Ovary (tissue), 7 donors: ENCODE measurements at regions not wholly inside any gene's neighbourhood (a gene's known extent, or its start where the extent isn't known, plus 50 kb on each side); places are given as distances from the start of the nearest gene placed in this dataset.

Experiments used
- DNase-seq, 5 donors: peaks; one replicate each; pipeline ENCODE4 v3.0.0-alpha.2; 2019 to 2020
- H3K27ac ChIP-seq, 2 donors: fragments of 200-600 bp; one replicate each; pipeline versions ENCODE4 v1.5.1 to v1.8.0; 2019 to 2022
- H3K27me3 ChIP-seq: fragments of 200-600 bp; one replicate; pipeline ENCODE4 v1.8.0; 2022
- H3K36me3 ChIP-seq: fragments of 200-600 bp; sonication (generic); one replicate; pipeline ENCODE4 v1.5.1; 2019
- H3K4me1 ChIP-seq: one replicate; pipeline ENCODE4 v1.8.1; 2013; ENCODE audit warnings: mild to moderate bottlenecking, moderate library complexity; ENCODE audit not compliant: insufficient read depth
- H3K4me3 ChIP-seq: fragments of 200-600 bp; sonication (generic); one replicate; pipeline ENCODE4 v1.5.1; 2017
- H3K9me3 ChIP-seq, 2 donors: fragments of 200-600 bp in 1 of 2; sonication (generic) in 1 of 2; one replicate each; pipeline versions ENCODE4 v1.5.1 to v1.8.1; 2013 to 2019; ENCODE audit warnings: mild to moderate bottlenecking in 1 of 2, moderate library complexity in 1 of 2
- EP300 ChIP-seq: sonication (generic); formaldehyde crosslinking; IDR thresholded peaks from one replicate; pipeline ENCODE4 v1.6.1; 2017; ENCODE audit warnings: antibody characterized with exemption
- POLR2A ChIP-seq: fragments of 450-650 bp; IDR thresholded peaks from one replicate; pipeline ENCODE4 v1.6.1; 2017; ENCODE audit warnings: antibody characterized with exemption, mild to moderate bottlenecking, moderate library complexity
- WGBS, 3 donors: extraction: QIAGEN DNeasy Blood & Tissue Kit in 1 of 3; methylation state at CpG; one replicate each; pipeline versions ENCODE4 v1.1.5 to v1.1.7; 2013 to 2017; 5-methylcytosine and 5-hydroxymethylcytosine counted together
- intact Hi-C, 4 donors: fragments of 100-400 bp; cut with DNase I; formaldehyde crosslinking; loops; one replicate each; pipeline versions ENCODE4 v1.11.0 to v1.15.1; 2022 to 2023
- TF ChIP-seq, protein P1 (sequence below), 3 donors: fragments of 450-650 bp in 2 of 3; fragments of 200-600 bp in 1 of 3; IDR thresholded peaks; one replicate each; pipeline versions ENCODE4 v1.5.1 to v1.8.0; 2016 to 2022; ENCODE audit warnings: antibody characterized with exemption in 3 of 3, mild to moderate bottlenecking in 1 of 3
- donor health status: DM: no; HTN: no; CAD: no; lungs with moderate emphysema.
- donor health status: DM: no; HTN: no; CAD: no.
- donor health status: Bipolar disorder and iron deficiency.
- donor health status: DM: no; HTN: no; CAD: no.
- donor health status: DM: yes; HTN: yes; CAD: no.

DNA sequence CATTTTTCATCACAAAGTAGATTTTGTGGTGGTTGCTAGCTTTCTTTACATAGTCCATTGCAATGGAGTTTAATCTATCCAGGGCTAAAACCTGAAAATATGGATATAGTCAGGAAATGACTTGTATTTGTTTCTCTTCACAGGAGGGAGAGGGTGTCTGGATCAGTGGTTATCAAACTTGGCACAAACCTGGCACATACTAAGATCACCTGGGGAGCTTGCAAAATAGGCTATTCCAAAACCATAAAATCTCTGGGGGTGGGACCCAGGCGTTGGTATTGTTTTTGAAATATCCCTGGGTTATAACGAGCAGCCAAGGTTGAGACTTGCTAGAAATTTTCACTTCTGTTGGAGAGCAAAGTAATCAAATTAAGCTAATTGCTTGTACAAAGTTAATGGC, 179.9 kb downstream of the PCSK1 start:
- intact Hi-C loops: no loop called here
- Histone ChIP-seq H3K9me3 (no peaks in the 10 kb centered on the region), H3K27me3 (no peaks in the 10 kb centered on the region), H3K4me3 (no peak overlapping the region), H3K27ac (no peak overlapping the region), H3K4me1 (no peaks in the 10 kb centered on the region), H3K36me3 (no peaks in the 10 kb centered on the region)
- DNase-seq: no peak
- TF ChIP-seq, protein P1, sequence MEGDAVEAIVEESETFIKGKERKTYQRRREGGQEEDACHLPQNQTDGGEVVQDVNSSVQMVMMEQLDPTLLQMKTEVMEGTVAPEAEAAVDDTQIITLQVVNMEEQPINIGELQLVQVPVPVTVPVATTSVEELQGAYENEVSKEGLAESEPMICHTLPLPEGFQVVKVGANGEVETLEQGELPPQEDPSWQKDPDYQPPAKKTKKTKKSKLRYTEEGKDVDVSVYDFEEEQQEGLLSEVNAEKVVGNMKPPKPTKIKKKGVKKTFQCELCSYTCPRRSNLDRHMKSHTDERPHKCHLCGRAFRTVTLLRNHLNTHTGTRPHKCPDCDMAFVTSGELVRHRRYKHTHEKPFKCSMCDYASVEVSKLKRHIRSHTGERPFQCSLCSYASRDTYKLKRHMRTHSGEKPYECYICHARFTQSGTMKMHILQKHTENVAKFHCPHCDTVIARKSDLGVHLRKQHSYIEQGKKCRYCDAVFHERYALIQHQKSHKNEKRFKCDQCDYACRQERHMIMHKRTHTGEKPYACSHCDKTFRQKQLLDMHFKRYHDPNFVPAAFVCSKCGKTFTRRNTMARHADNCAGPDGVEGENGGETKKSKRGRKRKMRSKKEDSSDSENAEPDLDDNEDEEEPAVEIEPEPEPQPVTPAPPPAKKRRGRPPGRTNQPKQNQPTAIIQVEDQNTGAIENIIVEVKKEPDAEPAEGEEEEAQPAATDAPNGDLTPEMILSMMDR (IDR thresholded peaks at IDR 0.05): no peak
- TF ChIP-seq EP300 (no peak), POLR2A (no peak)
- 70 to 79% (median 75%) methylated on average over 2 of the region's 2 CpGs for WGBS, 3 donors

DNA sequence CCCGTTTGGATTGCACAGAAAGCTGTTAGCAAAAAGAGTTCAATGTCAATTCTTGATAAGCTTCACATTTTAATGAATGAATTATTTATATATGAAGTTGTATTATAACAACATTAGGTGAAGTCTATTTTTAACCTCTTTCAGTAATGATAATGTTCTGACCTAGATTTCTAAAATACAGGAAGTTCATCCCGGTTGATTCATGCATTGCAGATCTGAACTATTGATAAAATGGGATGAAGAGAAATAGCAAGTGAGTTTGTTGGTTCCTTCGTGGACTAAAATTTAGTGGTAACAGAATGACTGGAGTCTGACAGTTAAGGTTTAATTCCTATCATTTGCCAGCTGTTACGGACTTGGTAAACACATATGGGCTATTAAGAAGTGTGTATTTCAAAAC, 180.5 kb downstream of the PCSK1 start:
- H3K36me3 ChIP-seq: no peaks in the 10 kb centered on the region
- intact Hi-C loops: no loop called here
- TF ChIP-seq POLR2A (no peak), EP300 (no peak)
- TF ChIP-seq, protein P1 (IDR thresholded peaks at IDR 0.05): no peak
- no peaks in the 10 kb centered on the region for H3K9me3 ChIP-seq
- no peaks in the 10 kb centered on the region for H3K27me3 ChIP-seq
- no peak for DNase-seq
- H3K27ac ChIP-seq: no peak overlapping the region
- WGBS, 3 donors: 80 to 84% (median 83%) methylated on average over 4 of the region's 4 CpGs
- no peak overlapping the region for H3K4me3 ChIP-seq
- peaks cover 2% of the 10 kb centered on the region for H3K4me1 ChIP-seq

DNA sequence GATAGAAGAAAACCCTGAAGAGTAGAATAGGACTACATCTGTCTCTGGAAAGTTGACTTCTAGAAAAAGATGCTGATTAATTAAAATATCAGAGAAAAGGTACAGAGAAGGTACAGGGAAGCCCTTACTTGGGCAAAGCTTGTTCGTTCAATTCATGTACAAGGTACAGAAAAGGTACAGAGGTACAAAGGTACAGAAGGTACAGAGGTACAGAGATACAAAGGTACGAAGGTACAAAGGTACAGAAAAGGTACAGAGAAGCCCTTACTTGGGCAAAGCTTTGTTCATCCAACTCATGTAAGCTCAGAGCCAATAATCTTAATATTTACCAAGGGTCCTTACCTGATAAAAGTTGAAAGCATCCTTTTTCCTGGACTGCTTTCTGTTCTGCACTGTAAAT, 182.3 kb downstream of the PCSK1 start:
- no peak for DNase-seq
- no peak overlapping the region for H3K4me3 ChIP-seq
- TF ChIP-seq EP300 (no peak), POLR2A (no peak)
- TF ChIP-seq, protein P1 (IDR thresholded peaks at IDR 0.05): no peak
- H3K9me3 ChIP-seq: no peaks in the 10 kb centered on the region
- intact Hi-C loops: no loop called here
- no peak overlapping the region for H3K27ac ChIP-seq
- 90 to 96% (median 92%) methylated on average over 2 of the region's 2 CpGs for WGBS, 3 donors
- peaks cover 5% of the 10 kb centered on the region for H3K4me1 ChIP-seq
- no peaks in the 10 kb centered on the region for H3K27me3 ChIP-seq
- H3K36me3 ChIP-seq: no peaks in the 10 kb centered on the region

DNA sequence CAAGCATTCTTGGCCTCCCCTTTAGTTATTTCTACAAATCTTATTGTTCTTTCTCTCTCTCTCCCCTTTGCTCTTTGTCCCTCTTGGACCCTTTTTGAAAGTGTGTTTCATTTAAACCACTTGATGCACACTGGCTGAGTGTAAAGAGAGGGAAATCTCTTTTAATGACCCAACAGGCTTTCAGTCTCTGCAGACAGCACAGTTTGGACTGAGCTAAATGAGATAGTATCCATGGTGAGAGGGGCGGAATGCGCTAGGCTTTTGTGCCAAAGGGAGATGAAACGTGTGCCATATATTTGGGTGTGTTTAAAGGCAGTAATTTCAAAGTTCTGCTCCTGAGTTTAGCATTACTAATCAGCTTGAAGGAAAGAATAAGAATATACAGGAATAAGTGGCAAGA, 184.9 kb downstream of the PCSK1 start:
- intact Hi-C loops: no loop called here
- H3K27me3 ChIP-seq: no peaks in the 10 kb centered on the region
- peaks cover 5% of the 10 kb centered on the region for H3K4me1 ChIP-seq
- TF ChIP-seq EP300: no peak
- TF ChIP-seq, protein P1 (IDR thresholded peaks at IDR 0.05): no peak
- no peak for TF ChIP-seq POLR2A
- no peak overlapping the region for H3K4me3 ChIP-seq
- H3K27ac ChIP-seq: no peak overlapping the region
- no peak for DNase-seq
- H3K36me3 ChIP-seq: no peaks in the 10 kb centered on the region
- WGBS, 3 donors: 54 to 63% (median 58%) methylated on average over 3 of the region's 3 CpGs
- no peaks in the 10 kb centered on the region for H3K9me3 ChIP-seq

DNA sequence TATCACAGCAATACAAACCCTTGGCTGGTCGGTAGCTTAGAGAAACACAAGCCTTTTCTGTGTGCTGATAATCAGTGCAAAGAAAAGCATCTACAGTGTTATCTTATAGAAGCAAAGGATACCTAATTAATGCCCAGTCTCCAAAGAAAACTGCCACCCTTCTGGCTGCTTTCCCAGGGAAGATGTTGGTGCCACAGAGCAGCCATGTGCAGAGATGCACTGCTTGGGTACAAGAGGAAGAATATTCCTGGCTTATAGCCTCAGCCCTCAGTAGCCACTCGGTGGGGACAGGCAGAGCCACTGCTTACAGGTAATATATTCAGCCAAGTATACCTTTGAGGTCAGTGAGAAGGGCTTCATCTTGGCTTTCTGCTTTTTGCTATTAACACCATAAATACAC, 185.3 kb downstream of the PCSK1 start:
- Histone ChIP-seq H3K27ac (no peak overlapping the region), H3K4me3 (no peak overlapping the region), H3K27me3 (no peaks in the 10 kb centered on the region), H3K36me3 (no peaks in the 10 kb centered on the region), H3K4me1 (peaks cover 5% of the 10 kb centered on the region), H3K9me3 (no peaks in the 10 kb centered on the region)
- intact Hi-C loops: no loop called here
- 30 to 40% (median 32%) methylated on average over 2 of the region's 2 CpGs for WGBS, 3 donors
- TF ChIP-seq EP300 (no peak), POLR2A (no peak)
- TF ChIP-seq, protein P1 (IDR thresholded peaks at IDR 0.05): no peak
- DNase-seq: no peak
